Lower leg skin (tissue), 4 donors: ENCODE measurements at regions not wholly inside any gene's neighbourhood (a gene's known extent, or its start where the extent isn't known, plus 50 kb on each side); places are given as distances from the start of the nearest gene placed in this dataset.

Experiments
- DNase-seq, 2 donors: peaks; one replicate each; pipeline ENCODE4 v3.0.0-alpha.2; 2019; ENCODE audit warnings: low spot score in 2 of 2
- H3K4me3 ChIP-seq: fragments of 200-600 bp; sonication (generic); 2 replicates; pipeline ENCODE4 v1.5.1; 2017; ENCODE audit warnings: mild to moderate bottlenecking, low read depth; ENCODE audit not compliant: poor library complexity, severe bottlenecking
- CTCF ChIP-seq, 3 donors: fragments of 450-650 bp; IDR thresholded peaks; one replicate each; pipeline ENCODE4 v1.5.1; 2016; ENCODE audit warnings: antibody characterized with exemption in 3 of 3, mild to moderate bottlenecking in 3 of 3, moderate library complexity in 2 of 3
- POLR2A ChIP-seq, 2 donors: fragments of 450-650 bp; IDR thresholded peaks; one replicate each; pipeline ENCODE4 v1.6.1; 2016 to 2017; ENCODE audit warnings: antibody characterized with exemption in 2 of 2, mild to moderate bottlenecking in 1 of 2, moderate library complexity in 1 of 2
- WGBS, 2 donors: methylation state at CpG; one replicate each; pipeline ENCODE4 v1.1.5; 2018; 5-methylcytosine and 5-hydroxymethylcytosine counted together
- intact Hi-C: fragments of 100-400 bp; cut with DNase I; formaldehyde crosslinking; loops from one replicate; pipeline ENCODE4 v1.15.0; 2023; ENCODE audit warnings: low total_unique reads

- H3K4me3 ChIP-seq = no peak overlapping the region
- WGBS, 2 donors = 92 to 96% methylated on average over 1 of the region's 1 CpG
- DNase-seq = no peak
- TF ChIP-seq CTCF (IDR thresholded peaks at IDR 0.05) = no peak
- TF ChIP-seq POLR2A (IDR thresholded peaks at IDR 0.05) = no peak
- intact Hi-C loops = no loop called here
Measured at GRCh38 chr2:147345246-147345645, 499.6 kb upstream of the ACVR2A start.

GRCh38 chr2:147342329-147342728 is 502.5 kb upstream of the ACVR2A start:
- WGBS, 2 donors = 56 to 71% methylated on average over 1 of the region's 1 CpG
- H3K4me3 ChIP-seq = no peak overlapping the region
- intact Hi-C loops = no loop called here
- TF ChIP-seq CTCF (IDR thresholded peaks at IDR 0.05) (no peak), POLR2A (IDR thresholded peaks at IDR 0.05) (no peak)
- no peak for DNase-seq

- no peak for DNase-seq
- 29 to 35% methylated on average over 4 of the region's 4 CpGs for WGBS, 2 donors
- intact Hi-C loops = no loop called here
- H3K4me3 ChIP-seq = no peak overlapping the region
- TF ChIP-seq POLR2A (IDR thresholded peaks at IDR 0.05) = no peak
- no peak for TF ChIP-seq CTCF (IDR thresholded peaks at IDR 0.05)
Measured at GRCh38 chr2:147331790-147332419, 512.9 kb upstream of the ACVR2A start.

GRCh38 chr2:147330925-147331324 is 513.9 kb upstream of the ACVR2A start:
- no peak overlapping the region for H3K4me3 ChIP-seq
- intact Hi-C loops = no loop called here
- DNase-seq = no peak
- WGBS, 2 donors = 94% methylated on average over 4 of the region's 4 CpGs
- TF ChIP-seq CTCF (IDR thresholded peaks at IDR 0.05) (no peak), POLR2A (IDR thresholded peaks at IDR 0.05) (no peak)

- intact Hi-C loops = no loop called here
- no peak overlapping the region for H3K4me3 ChIP-seq
- WGBS, 2 donors = 52 to 54% methylated on average over 6 of the region's 6 CpGs
- no peak for DNase-seq
- TF ChIP-seq CTCF (IDR thresholded peaks at IDR 0.05) = no peak
- TF ChIP-seq POLR2A (IDR thresholded peaks at IDR 0.05) = no peak
Measured at GRCh38 chr2:147327613-147328012, 517.2 kb upstream of the ACVR2A start.

- DNase-seq = no peak
- no peak overlapping the region for H3K4me3 ChIP-seq
- TF ChIP-seq POLR2A (IDR thresholded peaks at IDR 0.05) = no peak
- TF ChIP-seq CTCF (IDR thresholded peaks at IDR 0.05) = no peak
- intact Hi-C loops = no loop called here
- WGBS, 2 donors = 32 to 40% methylated on average over 1 of the region's 1 CpG
Measured at GRCh38 chr2:147325990-147326389, 518.8 kb upstream of the ACVR2A start.
